HT-29 (cell line): ENCODE measurements at regions not wholly inside any gene's neighbourhood (a gene's known extent, or its start where the extent isn't known, plus 50 kb on each side); places are given as distances from the start of the nearest gene placed in this dataset.
"Not testable (repeated sequence)": the region's sequence is repeated elsewhere in the genome, so short reads cannot be mapped to it uniquely, and the experiment has no call there.

Experiments used
- DNase-seq: peaks from one replicate; pipeline ENCODE4 v3.0.0-alpha.2; 2015; ENCODE audit warnings: low spot score

GRCh38 chr15:31178705-31179104 is 77.2 kb upstream of the TRPM1 start:
- no peak for DNase-seq

- DNase-seq, result no peak
Measured at GRCh38 chr15:31179693-31180092, 78.2 kb upstream of the TRPM1 start.

GRCh38 chr15:31193291-31193690 is 91.8 kb upstream of the TRPM1 start:
- no peak for DNase-seq

- DNase-seq, result no peak
Measured at GRCh38 chr15:31195871-31196270, 94.3 kb upstream of the TRPM1 start.

GRCh38 chr15:31197497-31198414 is 96.2 kb upstream of the TRPM1 start:
- peak; percentile 61 for DNase-seq

GRCh38 chr15:31200735-31201151 is 99.2 kb upstream of the TRPM1 start:
- peak; percentile 84 for DNase-seq

- peak; percentile 23 for DNase-seq
Measured at GRCh38 chr15:31202953-31203352, 101.4 kb upstream of the TRPM1 start.

GRCh38 chr15:31203999-31204398 is 102.5 kb upstream of the TRPM1 start:
- no peak for DNase-seq

- no peak for DNase-seq
Measured at GRCh38 chr15:31206386-31207181, 105.1 kb upstream of the TRPM1 start.

GRCh38 chr15:31207246-31207645 is 105.7 kb upstream of the TRPM1 start:
- no peak for DNase-seq

GRCh38 chr15:31207861-31208260 is 106.3 kb upstream of the TRPM1 start:
- DNase-seq, result not testable (repeated sequence)

- no peak for DNase-seq
Measured at GRCh38 chr15:31208817-31209216, 107.3 kb upstream of the TRPM1 start.

- no peak for DNase-seq
Measured at GRCh38 chr15:31211353-31211752, 109.8 kb upstream of the TRPM1 start.

- DNase-seq, result no peak
Measured at GRCh38 chr15:31212326-31213080, 111.0 kb upstream of the TRPM1 start.

- no peak for DNase-seq
Measured at GRCh38 chr15:31214158-31214863, 112.3 kb upstream of the KLF13 start.

- DNase-seq, result no peak
Measured at GRCh38 chr15:31214864-31215489, 111.7 kb upstream of the KLF13 start.

- DNase-seq, result peak; percentile 81
Measured at GRCh38 chr15:31215490-31216214, 111.0 kb upstream of the KLF13 start.

- DNase-seq, result peak; percentile 92
Measured at GRCh38 chr15:31216215-31216911, 110.3 kb upstream of the KLF13 start.

GRCh38 chr15:31217067-31217466 is 109.6 kb upstream of the KLF13 start:
- DNase-seq, result no peak
